ENCODE measurements at regions not wholly inside any gene's neighbourhood (a gene's known extent, or its start where the extent isn't known, plus 50 kb on each side); places are given as distances from the start of the nearest gene placed in this dataset.
"Not testable (repeated sequence)": the region's sequence is repeated elsewhere in the genome, so short reads cannot be mapped to it uniquely, and the experiment has no call there.

- DNase-seq (ENCODE audit: low read depth) = no peak
Measured at GRCh38 chr12:89227774-89228173, 124.5 kb downstream of the DUSP6 start.

DNA sequence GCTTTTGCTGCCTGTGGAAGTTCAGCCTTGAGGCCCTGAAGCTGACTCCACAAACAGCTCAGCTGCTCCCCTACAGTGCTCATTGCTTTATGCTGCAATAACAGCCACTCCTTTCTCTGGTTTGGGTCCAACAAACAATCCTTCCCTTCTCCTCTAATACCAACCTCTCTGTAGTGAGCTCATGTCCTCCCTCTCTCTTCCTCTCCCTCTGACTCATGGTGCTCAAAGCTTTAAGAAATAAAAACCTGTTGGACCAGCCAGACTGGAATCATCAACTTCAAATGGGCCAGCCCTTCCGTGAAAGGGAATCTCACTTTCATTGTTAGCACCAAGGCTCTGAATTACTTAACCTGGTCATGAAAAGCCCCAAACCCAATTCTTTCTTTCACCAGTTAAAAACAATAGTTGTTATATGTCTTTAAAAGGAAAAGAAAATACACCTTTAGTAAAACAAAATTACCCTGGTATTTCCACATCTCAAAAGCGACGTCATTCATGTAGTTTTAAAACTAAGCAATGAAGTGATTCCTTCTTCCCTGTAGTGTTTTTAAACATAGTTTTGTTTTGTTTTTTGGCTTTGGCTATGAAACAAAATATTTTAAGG, 126.4 kb downstream of the DUSP6 start:
- peak; percentile 85 for DNase-seq (ENCODE audit: low read depth)

DNA sequence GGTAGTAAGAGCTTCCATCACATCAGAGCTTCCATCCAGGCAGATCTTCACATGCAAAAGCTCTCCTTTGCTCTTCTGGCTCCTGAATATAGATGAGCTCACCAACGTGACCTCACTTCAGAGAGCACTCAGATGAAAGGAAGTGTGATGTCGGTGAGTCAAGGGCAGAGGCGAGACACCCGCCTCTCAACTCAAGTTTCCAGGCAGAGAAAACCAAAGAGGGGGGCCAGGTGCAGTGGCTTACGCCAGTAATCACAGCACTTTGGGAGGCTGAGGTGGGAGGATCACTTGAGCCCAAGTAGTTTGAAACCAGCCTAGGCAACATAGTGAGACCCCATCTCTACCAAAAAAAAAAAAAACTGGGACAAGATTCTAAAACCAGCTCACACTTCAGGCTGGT, 126.9 kb downstream of the DUSP6 start:
- peak; percentile 20 for DNase-seq (ENCODE audit: low read depth)

- not testable (repeated sequence) for DNase-seq (ENCODE audit: low read depth)
Measured at GRCh38 chr12:89222580-89222979, 129.7 kb downstream of the DUSP6 start.

DNA sequence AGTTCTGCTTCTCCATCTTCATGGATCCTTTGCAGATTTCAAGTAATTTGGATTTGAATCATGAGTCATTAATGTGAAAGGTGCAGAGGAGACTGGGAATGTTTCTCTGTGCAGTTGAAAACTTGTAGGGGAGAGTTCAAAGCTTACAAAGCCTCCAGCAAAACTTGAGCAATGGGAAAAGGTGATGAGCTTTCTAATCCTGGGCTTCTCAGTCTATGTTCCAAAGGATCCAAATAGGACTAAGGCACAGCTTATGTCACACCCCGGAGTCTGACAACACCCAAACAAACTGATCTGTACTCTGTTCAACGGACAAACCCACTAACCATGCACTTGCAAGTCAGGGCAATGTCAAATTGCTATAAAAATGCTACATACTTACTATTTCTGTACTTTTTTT, 134.8 kb downstream of the DUSP6 start:
- no peak for DNase-seq (ENCODE audit: low read depth)

GRCh38 chr12:89216211-89216952, 135.9 kb downstream of the DUSP6 start:
- DNase-seq (ENCODE audit: low read depth) = no peak

GRCh38 chr12:89215196-89215595, 137.1 kb downstream of the DUSP6 start:
- no peak for DNase-seq (ENCODE audit: low read depth)

DNA sequence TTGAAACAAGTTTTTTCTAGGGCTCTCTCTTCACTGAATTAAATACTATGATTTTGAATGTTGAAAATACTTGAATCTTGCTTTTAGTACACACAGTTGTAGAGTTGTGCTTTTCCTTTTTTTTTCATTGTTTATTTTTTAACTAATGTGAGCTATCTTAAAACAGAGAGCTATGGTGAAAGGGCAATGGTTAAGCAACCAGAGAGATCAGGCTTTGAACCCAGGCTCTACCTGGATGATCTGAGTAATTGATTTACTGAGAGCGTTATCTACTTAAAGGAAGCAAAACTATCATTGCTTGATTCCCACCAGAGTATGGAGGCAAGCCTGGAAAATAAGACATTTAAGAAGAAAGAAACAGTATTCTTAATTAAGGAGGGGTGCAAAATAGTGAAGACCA, 138.6 kb downstream of the DUSP6 start:
- no peak for DNase-seq (ENCODE audit: low read depth)

DNA sequence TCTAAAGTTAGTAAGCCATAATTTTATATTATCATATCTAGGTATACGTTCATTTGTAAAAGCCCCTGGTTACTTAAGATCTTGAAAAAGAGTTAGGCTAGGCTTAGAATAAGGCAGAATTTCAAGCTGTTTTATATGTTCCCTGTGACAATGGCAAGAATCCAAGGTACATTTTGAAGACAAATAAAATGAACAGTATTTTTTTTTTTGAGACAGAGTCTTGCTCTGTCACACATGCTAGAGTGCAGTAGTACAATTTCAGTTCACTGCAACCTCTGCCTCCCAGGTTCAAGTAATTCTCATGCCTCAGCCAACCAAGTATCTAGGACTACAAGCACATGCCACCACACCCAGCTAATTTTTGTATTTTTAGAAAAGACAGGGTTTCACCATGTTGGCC, 139.2 kb downstream of the DUSP6 start:
- no peak for DNase-seq (ENCODE audit: low read depth)

GRCh38 chr12:89212339-89212771, 139.9 kb downstream of the DUSP6 start:
- DNase-seq (ENCODE audit: low read depth) = peak; percentile 45

- DNase-seq (ENCODE audit: low read depth) = no peak
Measured at GRCh38 chr12:89211456-89211855, 140.8 kb downstream of the DUSP6 start.

- no peak for DNase-seq (ENCODE audit: low read depth)
Measured at GRCh38 chr12:89210277-89210676, 142.0 kb downstream of the DUSP6 start.

GRCh38 chr12:89208661-89209096, 143.6 kb downstream of the DUSP6 start:
- DNase-seq (ENCODE audit: low read depth) = peak; percentile 68

DNA sequence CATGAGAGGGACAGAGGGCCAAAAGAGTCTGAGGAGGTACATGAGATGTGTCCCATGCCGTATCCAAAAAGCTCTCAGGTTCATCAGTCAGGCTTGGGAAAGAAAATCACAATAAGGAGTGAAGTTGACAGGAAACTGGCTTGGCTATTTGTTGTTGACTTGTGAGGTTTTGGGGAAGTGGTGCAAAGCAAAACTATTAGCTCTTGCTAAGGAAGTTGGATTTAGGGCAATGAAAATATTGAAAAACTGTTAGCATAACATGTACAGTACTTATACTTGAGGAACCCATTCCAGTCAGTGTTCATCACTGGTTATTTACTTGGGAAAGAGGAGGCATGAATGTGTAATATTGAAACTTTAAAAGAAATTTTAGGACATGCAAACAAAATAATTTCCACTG, 145.9 kb downstream of the DUSP6 start:
- DNase-seq (ENCODE audit: low read depth) = no peak

- no peak for DNase-seq (ENCODE audit: low read depth)
Measured at GRCh38 chr12:89205517-89205916, 146.8 kb downstream of the DUSP6 start.

DNA sequence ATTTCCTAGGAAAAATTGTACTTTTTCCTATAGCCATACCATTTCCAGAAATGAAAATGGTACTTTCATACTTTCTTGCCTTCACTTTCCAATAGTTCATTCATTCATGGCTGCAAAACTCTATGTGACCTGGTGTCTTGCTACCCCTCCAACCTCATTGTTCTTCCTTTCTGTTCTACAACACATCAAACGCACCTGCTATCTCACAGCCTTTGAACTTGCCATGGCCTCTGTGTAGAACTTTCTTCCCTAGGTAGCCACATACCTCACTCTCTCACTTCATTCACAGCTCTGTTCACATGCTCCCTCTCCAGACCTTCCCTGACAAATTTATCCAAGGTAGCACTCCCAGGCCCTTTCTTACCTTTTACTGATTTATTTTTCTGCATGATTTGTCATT, 149.2 kb downstream of the DUSP6 start:
- no peak for DNase-seq (ENCODE audit: low read depth)

- DNase-seq (ENCODE audit: low read depth) = no peak
Measured at GRCh38 chr12:89200217-89200616, 152.1 kb downstream of the DUSP6 start.

DNA sequence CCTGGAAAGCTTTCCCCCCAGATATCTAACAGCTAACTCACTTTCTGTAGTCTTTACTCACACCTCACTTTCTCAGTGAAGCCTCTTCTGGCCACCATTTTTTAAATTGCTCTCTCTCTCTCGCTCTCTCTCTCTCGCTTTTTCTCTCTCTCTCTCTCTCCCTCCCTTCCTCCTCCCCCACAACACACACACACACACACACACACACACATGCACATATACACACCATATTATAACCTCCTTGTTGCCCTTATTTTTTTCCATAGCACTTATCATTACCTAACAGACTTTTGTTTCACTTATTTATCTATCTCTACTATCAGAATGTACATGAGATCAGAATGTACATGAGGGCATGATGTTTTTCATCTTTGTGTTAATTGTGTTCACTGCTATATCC, 156.8 kb downstream of the DUSP6 start:
- no peak for DNase-seq (ENCODE audit: low read depth)

DNA sequence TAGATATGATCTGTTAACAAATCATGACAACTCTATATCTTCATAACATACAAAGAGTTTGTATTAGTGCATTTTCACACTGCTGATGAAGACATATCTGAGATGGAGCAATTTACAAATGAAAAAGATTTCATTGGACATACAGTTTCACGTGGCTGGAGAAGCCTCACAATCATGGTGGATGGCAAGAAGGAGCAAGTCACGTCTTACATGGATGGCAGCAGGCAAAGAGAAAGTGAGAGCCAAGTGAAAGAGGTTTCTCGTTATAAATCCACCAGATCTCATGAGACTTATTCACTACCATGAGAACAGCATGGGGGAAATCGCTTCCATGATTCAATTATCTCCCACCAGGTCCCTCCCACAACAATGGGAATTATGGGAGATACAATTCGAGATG, 157.6 kb downstream of the DUSP6 start:
- DNase-seq (ENCODE audit: low read depth) = no peak

DNA sequence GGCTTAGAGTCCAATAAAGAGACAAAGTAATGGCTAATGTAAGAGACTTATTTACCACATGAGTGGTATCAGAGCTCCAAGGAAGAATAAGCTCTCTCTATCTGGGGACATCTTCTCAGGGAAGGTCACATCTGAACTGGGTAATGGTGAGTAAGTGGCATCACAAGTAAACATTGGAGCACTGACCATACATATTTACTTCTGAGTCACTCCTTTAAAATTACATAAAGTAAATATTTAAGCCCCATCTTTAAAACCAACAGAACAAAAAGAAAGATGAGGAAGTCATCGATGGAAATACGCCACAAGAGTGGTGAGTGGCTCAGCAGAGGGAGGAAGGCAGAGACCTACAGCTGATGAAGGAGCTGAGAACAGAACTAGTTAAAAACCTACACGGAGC, 159.9 kb downstream of the DUSP6 start:
- no peak for DNase-seq (ENCODE audit: low read depth)

DNA sequence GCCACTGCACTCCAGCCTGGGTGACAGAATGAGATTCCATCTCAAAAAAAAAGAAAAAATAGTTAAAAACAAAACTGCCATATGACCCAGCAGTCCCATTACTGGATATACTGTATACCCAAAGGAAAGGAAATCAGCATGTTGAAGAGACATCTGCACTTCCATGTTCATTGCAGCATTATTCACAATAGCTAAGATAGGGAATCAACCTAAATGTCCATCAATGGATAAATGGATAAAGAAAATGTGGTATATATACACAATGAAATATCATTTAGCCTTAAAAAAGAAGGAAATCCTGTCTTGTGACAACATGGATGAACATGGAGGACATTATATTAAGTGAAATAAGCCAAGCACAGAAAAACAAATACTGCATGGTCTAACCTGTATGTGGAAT, 160.7 kb downstream of the DUSP6 start:
- DNase-seq (ENCODE audit: low read depth) = not testable (repeated sequence)

GRCh38 chr12:89189448-89189847, 162.9 kb downstream of the DUSP6 start:
- no peak for DNase-seq (ENCODE audit: low read depth)

- no peak for DNase-seq (ENCODE audit: low read depth)
Measured at GRCh38 chr12:89187507-89187906, 164.8 kb downstream of the DUSP6 start.

DNA sequence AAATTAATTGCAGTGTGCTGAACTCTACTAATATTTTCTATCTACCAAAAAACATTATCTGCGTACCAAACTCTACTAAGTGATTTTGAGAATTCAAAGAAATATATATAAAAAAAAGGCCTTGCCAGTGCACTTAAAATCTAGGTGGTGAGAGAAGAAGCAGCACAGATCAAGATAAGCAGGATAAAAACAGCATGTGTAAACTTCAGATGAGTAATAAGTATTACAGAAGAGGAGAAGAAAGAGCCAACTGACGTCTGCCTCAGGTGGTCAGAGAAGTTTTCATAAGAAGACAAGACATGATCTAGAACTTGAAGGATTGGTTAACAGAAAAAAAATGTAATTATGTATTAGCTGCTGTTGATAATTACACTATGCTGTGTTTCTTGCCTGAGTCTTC, 166.4 kb downstream of the DUSP6 start:
- no peak for DNase-seq (ENCODE audit: low read depth)
